ENCODE measurements at regions not wholly inside any gene's neighbourhood (a gene's known extent, or its start where the extent isn't known, plus 50 kb on each side); places are given as distances from the start of the nearest gene placed in this dataset.

DNA sequence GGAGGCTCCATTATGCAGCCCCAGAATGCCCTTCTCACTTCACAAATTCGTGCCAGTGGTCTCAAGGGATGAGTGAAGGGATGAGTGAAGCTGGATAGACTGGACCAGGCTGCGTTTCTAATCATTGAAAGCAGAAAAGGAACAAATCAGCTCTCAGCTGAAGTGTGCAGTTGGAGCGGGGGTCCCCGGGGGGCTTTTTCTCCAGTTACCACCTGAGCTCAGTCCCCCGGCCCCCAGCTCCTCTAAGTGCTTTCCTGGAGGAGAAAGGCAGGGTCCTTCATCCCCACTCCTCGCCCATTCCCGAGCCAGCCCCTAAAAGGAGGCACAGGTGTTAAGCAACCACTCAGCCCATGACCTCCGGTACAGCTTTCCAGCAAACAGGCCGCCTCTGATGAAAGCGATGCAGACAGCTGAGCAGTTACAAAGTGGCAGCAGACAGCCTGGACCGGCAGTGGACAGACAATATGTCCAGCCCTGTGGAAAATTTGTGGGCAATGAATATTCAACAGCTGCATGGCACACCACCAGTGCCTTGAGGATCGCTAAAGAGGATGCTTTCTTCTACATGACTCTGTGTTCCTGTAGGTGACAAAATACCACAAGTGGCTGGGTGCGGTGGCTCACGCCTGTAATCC lies 110.7 kb upstream of the UBL3 start:
- TF ChIP-seq CTCF (IDR thresholded peaks at IDR 0.05), result no peak
- no peak for TF ChIP-seq EP300 (IDR thresholded peaks at IDR 0.05; ENCODE audit: low read depth)
- no peak for TF ChIP-seq POLR2AphosphoS5 (IDR thresholded peaks at IDR 0.05)
- no peak for TF ChIP-seq POLR2A (IDR thresholded peaks at IDR 0.05)
- Histone ChIP-seq H3K27me3 (no peaks in the 10 kb centered on the region), H3K27ac (no peak overlapping the region), H3K36me3 (no peaks in the 10 kb centered on the region), H3K9me3 (no peaks in the 10 kb centered on the region), H3K4me3 (no peak overlapping the region), H3K4me1 (no peaks in the 10 kb centered on the region)
- in situ Hi-C loops (cut with MboI; ENCODE audit: low pct_ligation_motif_present in 1 of 4, low pct_unique_long_range_greater_than_20kb in 1 of 4, low sequenced_read_pairs in 3 of 4) (no loop called here), intact Hi-C loops (cut with DNase I; ENCODE audit: low total_unique reads) (no loop called here)
- no peak for DNase-seq
- WGBS, 2 donors (ENCODE audit: low coverage in 1 of 2), result 86% methylated on average over 14 of the region's 14 CpGs; no CpG with 5 or more reads in 1 of the 2 donors

- no peak for TF ChIP-seq CTCF (IDR thresholded peaks at IDR 0.05)
- no peak for TF ChIP-seq POLR2AphosphoS5 (IDR thresholded peaks at IDR 0.05)
- no peak for TF ChIP-seq POLR2A (IDR thresholded peaks at IDR 0.05)
- TF ChIP-seq EP300 (IDR thresholded peaks at IDR 0.05; ENCODE audit: low read depth), result no peak
- no peaks in the 10 kb centered on the region for H3K4me1 ChIP-seq
- no peak overlapping the region for H3K4me3 ChIP-seq
- DNase-seq, result no peak
- no peaks in the 10 kb centered on the region for H3K36me3 ChIP-seq
- H3K9me3 ChIP-seq, result no peaks in the 10 kb centered on the region
- intact Hi-C loops (cut with DNase I; ENCODE audit: low total_unique reads), result no loop called here
- no peaks in the 10 kb centered on the region for H3K27me3 ChIP-seq
- no peak overlapping the region for H3K27ac ChIP-seq
- WGBS, 2 donors (ENCODE audit: low coverage in 1 of 2), result 83 to 95% methylated on average over 5 to 8 of the region's 8 CpGs
- in situ Hi-C loops (cut with MboI; ENCODE audit: low pct_ligation_motif_present in 1 of 4, low pct_unique_long_range_greater_than_20kb in 1 of 4, low sequenced_read_pairs in 3 of 4), result no loop called here
Observed at GRCh38 chr13:29959603-29960002, 109.2 kb upstream of the UBL3 start.

- in situ Hi-C loops (cut with MboI; ENCODE audit: low pct_ligation_motif_present in 1 of 4, low pct_unique_long_range_greater_than_20kb in 1 of 4, low sequenced_read_pairs in 3 of 4) (no loop called here), intact Hi-C loops (cut with DNase I; ENCODE audit: low total_unique reads) (no loop called here)
- no peak overlapping the region for H3K27ac ChIP-seq
- no peak for DNase-seq
- no peak for TF ChIP-seq POLR2AphosphoS5 (IDR thresholded peaks at IDR 0.05)
- no peak for TF ChIP-seq EP300 (IDR thresholded peaks at IDR 0.05; ENCODE audit: low read depth)
- no peak for TF ChIP-seq POLR2A (IDR thresholded peaks at IDR 0.05)
- no peak for TF ChIP-seq CTCF (IDR thresholded peaks at IDR 0.05)
- H3K4me1 ChIP-seq, result peaks cover 0 to 2% (median 0%) of the 10 kb centered on the region in 4 donors
- no peaks in the 10 kb centered on the region for H3K27me3 ChIP-seq
- H3K4me3 ChIP-seq, result no peak overlapping the region
- no peaks in the 10 kb centered on the region for H3K36me3 ChIP-seq
- no peaks in the 10 kb centered on the region for H3K9me3 ChIP-seq
- 73 to 100% methylated on average over 1 of the region's 1 CpG for WGBS, 2 donors (ENCODE audit: low coverage in 1 of 2)
Observed at GRCh38 chr13:29959086-29959485, 108.7 kb upstream of the UBL3 start.

GRCh38 chr13:29958476-29958875 lies 108.1 kb upstream of the UBL3 start:
- H3K4me3 ChIP-seq, result no peak overlapping the region
- intact Hi-C loops (cut with DNase I; ENCODE audit: low total_unique reads) (no loop called here), in situ Hi-C loops (cut with MboI; ENCODE audit: low pct_ligation_motif_present in 1 of 4, low pct_unique_long_range_greater_than_20kb in 1 of 4, low sequenced_read_pairs in 3 of 4) (no loop called here)
- H3K4me1 ChIP-seq, result peaks cover 0 to 4% (median 0%) of the 10 kb centered on the region in 4 donors
- H3K27ac ChIP-seq, result no peak overlapping the region
- no peak for TF ChIP-seq EP300 (IDR thresholded peaks at IDR 0.05; ENCODE audit: low read depth)
- TF ChIP-seq POLR2A (IDR thresholded peaks at IDR 0.05), result no peak
- no peak for TF ChIP-seq CTCF (IDR thresholded peaks at IDR 0.05)
- TF ChIP-seq POLR2AphosphoS5 (IDR thresholded peaks at IDR 0.05), result no peak
- no peaks in the 10 kb centered on the region for H3K27me3 ChIP-seq
- no peak for DNase-seq
- no peaks in the 10 kb centered on the region for H3K9me3 ChIP-seq
- WGBS, 2 donors (ENCODE audit: low coverage in 1 of 2), result 89% methylated on average over 3 of the region's 3 CpGs; no CpG with 5 or more reads in 1 of the 2 donors
- H3K36me3 ChIP-seq, result no peaks in the 10 kb centered on the region

Measured in transverse colon (tissue), 4 donors.